ENCODE measurements at regions not wholly inside any gene's neighbourhood (a gene's known extent, or its start where the extent isn't known, plus 50 kb on each side); places are given as distances from the start of the nearest gene placed in this dataset.

DNA sequence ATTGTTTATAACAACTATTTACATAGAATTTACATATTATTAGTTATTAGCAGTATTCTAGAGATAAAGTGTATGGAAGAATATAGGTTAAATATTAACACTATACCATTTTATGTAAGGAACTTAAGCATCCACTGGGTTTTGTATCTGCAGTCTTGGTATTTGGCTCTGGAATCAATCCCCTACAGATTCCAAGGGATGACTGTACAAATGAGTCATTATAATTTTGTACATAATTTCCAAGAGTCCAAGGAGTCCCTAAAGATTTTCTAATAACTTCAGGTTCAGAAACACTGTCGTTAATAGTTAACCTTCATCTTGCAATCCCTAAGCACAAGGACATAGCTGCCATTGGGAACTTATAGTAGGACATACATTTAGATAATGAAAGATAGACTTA lies 254.8 kb upstream of the PDE4D start:
- TF ChIP-seq FOXP2 (optimal IDR thresholded peaks at IDR 0.05; ENCODE audit: borderline replicate concordance, extremely low read depth, extremely low read length, insufficient read depth) (no peak), POLR2AphosphoS5 (IDR thresholded peaks at IDR 0.05; ENCODE audit: low read depth, low read length) (no peak), TAF1 (IDR thresholded peaks at IDR 0.05; ENCODE audit: borderline replicate concordance, insufficient read depth, low read length) (no peak), SIN3A (IDR thresholded peaks at IDR 0.05; ENCODE audit: borderline replicate concordance, insufficient read depth, low read length) (no peak)
- TF ChIP-seq, protein P1, sequence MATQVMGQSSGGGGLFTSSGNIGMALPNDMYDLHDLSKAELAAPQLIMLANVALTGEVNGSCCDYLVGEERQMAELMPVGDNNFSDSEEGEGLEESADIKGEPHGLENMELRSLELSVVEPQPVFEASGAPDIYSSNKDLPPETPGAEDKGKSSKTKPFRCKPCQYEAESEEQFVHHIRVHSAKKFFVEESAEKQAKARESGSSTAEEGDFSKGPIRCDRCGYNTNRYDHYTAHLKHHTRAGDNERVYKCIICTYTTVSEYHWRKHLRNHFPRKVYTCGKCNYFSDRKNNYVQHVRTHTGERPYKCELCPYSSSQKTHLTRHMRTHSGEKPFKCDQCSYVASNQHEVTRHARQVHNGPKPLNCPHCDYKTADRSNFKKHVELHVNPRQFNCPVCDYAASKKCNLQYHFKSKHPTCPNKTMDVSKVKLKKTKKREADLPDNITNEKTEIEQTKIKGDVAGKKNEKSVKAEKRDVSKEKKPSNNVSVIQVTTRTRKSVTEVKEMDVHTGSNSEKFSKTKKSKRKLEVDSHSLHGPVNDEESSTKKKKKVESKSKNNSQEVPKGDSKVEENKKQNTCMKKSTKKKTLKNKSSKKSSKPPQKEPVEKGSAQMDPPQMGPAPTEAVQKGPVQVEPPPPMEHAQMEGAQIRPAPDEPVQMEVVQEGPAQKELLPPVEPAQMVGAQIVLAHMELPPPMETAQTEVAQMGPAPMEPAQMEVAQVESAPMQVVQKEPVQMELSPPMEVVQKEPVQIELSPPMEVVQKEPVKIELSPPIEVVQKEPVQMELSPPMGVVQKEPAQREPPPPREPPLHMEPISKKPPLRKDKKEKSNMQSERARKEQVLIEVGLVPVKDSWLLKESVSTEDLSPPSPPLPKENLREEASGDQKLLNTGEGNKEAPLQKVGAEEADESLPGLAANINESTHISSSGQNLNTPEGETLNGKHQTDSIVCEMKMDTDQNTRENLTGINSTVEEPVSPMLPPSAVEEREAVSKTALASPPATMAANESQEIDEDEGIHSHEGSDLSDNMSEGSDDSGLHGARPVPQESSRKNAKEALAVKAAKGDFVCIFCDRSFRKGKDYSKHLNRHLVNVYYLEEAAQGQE (IDR thresholded peaks at IDR 0.05; ENCODE audit: insufficient read depth in 1 of 2, low read depth in 2 of 2, low read length in 2 of 2) = no peak

DNA sequence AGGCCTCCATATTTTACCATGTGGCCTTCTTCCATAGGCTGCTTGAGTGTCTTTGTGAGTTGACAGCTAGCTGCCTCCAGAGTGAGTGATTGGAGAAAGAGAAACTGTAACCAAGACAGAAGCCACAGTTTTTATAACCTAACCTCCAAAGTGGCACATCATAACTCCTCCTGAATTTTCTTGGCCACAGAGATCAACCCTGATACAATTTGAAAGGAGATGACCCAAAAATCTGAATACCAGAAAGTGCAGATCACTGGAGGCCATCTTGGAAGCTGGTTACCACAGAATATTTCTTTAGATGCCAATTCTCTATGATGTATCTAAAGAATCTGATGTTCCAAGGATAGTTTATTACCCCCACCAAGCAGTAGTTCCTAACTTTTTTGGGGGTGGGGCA lies 254.3 kb upstream of the PDE4D start:
- no peak for TF ChIP-seq POLR2AphosphoS5 (IDR thresholded peaks at IDR 0.05; ENCODE audit: low read depth, low read length)
- TF ChIP-seq, protein P1 (IDR thresholded peaks at IDR 0.05; ENCODE audit: insufficient read depth in 1 of 2, low read depth in 2 of 2, low read length in 2 of 2) = no peak
- no peak for TF ChIP-seq FOXP2 (optimal IDR thresholded peaks at IDR 0.05; ENCODE audit: borderline replicate concordance, extremely low read depth, extremely low read length, insufficient read depth)
- TF ChIP-seq TAF1 (IDR thresholded peaks at IDR 0.05; ENCODE audit: borderline replicate concordance, insufficient read depth, low read length) = no peak
- no peak for TF ChIP-seq SIN3A (IDR thresholded peaks at IDR 0.05; ENCODE audit: borderline replicate concordance, insufficient read depth, low read length)

DNA sequence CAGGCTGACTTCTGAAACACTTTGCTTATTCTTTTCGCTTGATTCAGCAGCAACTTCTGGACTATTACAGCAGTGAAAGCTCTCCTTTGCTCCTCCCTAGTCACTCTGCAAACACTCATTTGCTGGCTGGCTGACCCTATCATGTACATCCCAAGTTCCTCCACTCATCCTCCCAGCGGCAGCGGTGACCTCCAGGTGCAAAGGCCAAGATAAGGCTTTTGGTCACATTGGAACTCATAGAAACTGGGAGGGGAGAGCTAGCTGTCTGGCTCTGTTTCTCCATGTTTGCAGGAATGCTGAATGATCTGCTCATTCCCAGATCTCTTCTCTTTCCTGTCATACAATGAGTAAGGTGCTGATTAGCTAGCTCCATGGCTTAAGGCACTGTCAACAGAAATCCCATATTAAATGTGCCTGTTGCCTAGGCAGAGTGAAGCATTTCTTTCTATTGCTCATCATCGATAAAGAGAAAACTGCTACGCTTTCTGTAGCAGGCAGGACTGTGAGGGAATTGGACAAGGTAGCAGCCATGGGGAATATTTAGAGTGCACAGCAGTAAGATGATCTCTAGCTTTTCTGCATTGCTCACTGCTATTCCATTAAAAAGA lies 250.5 kb upstream of the PDE4D start:
- TF ChIP-seq SIN3A (IDR thresholded peaks at IDR 0.05; ENCODE audit: borderline replicate concordance, insufficient read depth, low read length) = no peak
- no peak for TF ChIP-seq FOXP2 (optimal IDR thresholded peaks at IDR 0.05; ENCODE audit: borderline replicate concordance, extremely low read depth, extremely low read length, insufficient read depth)
- no peak for TF ChIP-seq TAF1 (IDR thresholded peaks at IDR 0.05; ENCODE audit: borderline replicate concordance, insufficient read depth, low read length)
- TF ChIP-seq, protein P1 (IDR thresholded peaks at IDR 0.05; ENCODE audit: insufficient read depth in 1 of 2, low read depth in 2 of 2, low read length in 2 of 2) = no peak
- TF ChIP-seq POLR2AphosphoS5 (IDR thresholded peaks at IDR 0.05; ENCODE audit: low read depth, low read length) = no peak

DNA sequence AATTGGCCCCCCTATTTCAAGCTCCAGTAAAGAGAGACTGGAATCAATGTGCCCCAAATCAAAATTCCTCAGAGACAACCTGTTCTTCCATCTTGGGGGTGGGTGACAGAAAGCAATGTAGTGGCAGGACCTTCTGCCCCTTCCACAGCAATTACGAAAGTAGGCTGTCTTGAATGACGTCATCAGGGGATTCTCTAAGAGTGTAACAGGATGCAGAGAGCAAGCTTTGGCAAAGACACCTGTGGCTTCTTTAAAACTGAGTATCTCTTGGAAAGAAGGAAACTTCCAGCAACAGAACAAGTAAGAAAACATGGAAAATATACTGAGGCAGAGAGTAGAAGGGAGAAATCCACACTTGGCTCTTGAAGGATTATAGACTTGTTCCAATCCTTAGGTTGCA lies 247.6 kb upstream of the PDE4D start:
- TF ChIP-seq FOXP2 (optimal IDR thresholded peaks at IDR 0.05; ENCODE audit: borderline replicate concordance, extremely low read depth, extremely low read length, insufficient read depth) (no peak), POLR2AphosphoS5 (IDR thresholded peaks at IDR 0.05; ENCODE audit: low read depth, low read length) (no peak), TAF1 (IDR thresholded peaks at IDR 0.05; ENCODE audit: borderline replicate concordance, insufficient read depth, low read length) (no peak)
- TF ChIP-seq, protein P1 (IDR thresholded peaks at IDR 0.05; ENCODE audit: insufficient read depth in 1 of 2, low read depth in 2 of 2, low read length in 2 of 2) = no peak

DNA sequence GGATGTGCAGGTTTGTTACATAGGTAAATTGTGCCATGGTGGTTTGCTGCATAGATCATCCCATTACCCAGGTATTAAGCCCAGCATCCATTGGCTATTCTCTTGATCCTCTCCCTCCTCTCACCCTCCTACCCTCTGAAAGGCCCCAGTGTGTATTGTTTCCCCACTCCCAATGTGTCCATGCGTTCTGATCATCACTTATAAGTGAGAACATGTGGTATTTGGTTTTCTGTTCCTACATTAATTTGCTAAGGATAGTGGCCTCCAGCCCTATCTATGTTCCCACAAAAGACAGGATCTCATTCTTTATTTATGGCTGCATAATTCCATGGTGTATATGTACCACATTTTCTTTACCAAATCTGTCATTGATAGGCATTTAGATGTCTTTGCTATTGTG lies 243.3 kb upstream of the PDE4D start:
- TF ChIP-seq POLR2AphosphoS5 (IDR thresholded peaks at IDR 0.05; ENCODE audit: low read depth, low read length) (no peak), TAF1 (IDR thresholded peaks at IDR 0.05; ENCODE audit: borderline replicate concordance, insufficient read depth, low read length) (no peak), SIN3A (IDR thresholded peaks at IDR 0.05; ENCODE audit: borderline replicate concordance, insufficient read depth, low read length) (no peak), FOXP2 (optimal IDR thresholded peaks at IDR 0.05; ENCODE audit: borderline replicate concordance, extremely low read depth, extremely low read length, insufficient read depth) (no peak)
- TF ChIP-seq, protein P1 (IDR thresholded peaks at IDR 0.05; ENCODE audit: insufficient read depth in 1 of 2, low read depth in 2 of 2, low read length in 2 of 2) = no peak
